Smooth muscle cell (in vitro differentiated cells): ENCODE measurements at regions not wholly inside any gene's neighbourhood (a gene's known extent, or its start where the extent isn't known, plus 50 kb on each side); places are given as distances from the start of the nearest gene placed in this dataset.
A peak's percentile ranks its signal among the peaks of the same experiment; 100 is the strongest.

Experiments used
- DNase-seq: peaks from one replicate; lab custom pipeline; 2025; ENCODE audit not compliant: unreplicated experiment; lab: John Stamatoyannopoulos, UW
- H2AFZ ChIP-seq: fragments of 200-600 bp; sonication (generic); 2 replicates; pipeline ENCODE4 v1.6.0; 2016; ENCODE audit warnings: antibody characterized with exemption, low read depth, mild to moderate bottlenecking
- H3F3A ChIP-seq: fragments of 200-600 bp; sonication (generic); 2 replicates; pipeline ENCODE4 v1.6.0; 2017; ENCODE audit warnings: antibody characterized with exemption, low read depth
- H3K27ac ChIP-seq: fragments of 200-600 bp; sonication (generic); 2 replicates; pipeline ENCODE4 v1.5.1; 2016; ENCODE audit warnings: low read depth, mild to moderate bottlenecking
- H3K27me3 ChIP-seq: fragments of 200-600 bp; sonication (generic); 2 replicates; pipeline ENCODE4 v1.6.1; 2016; ENCODE audit warnings: low read depth, mild to moderate bottlenecking
- H3K36me3 ChIP-seq: fragments of 200-600 bp; sonication (generic); 2 replicates; pipeline ENCODE4 v1.5.1; 2016; ENCODE audit warnings: low read depth
- H3K4me1 ChIP-seq: fragments of 200-600 bp; sonication (generic); 2 replicates; pipeline ENCODE4 v1.5.1; 2016; ENCODE audit warnings: low read depth
- H3K4me2 ChIP-seq: fragments of 200-600 bp; sonication (generic); 2 replicates; pipeline ENCODE4 v1.6.0; 2016; ENCODE audit warnings: mild to moderate bottlenecking
- H3K4me3 ChIP-seq: fragments of 200-600 bp; sonication (generic); 2 replicates; pipeline ENCODE4 v1.5.1; 2016; ENCODE audit warnings: mild to moderate bottlenecking
- H3K79me2 ChIP-seq: fragments of 200-600 bp; sonication (generic); 2 replicates; pipeline ENCODE4 v1.6.0; 2016; ENCODE audit warnings: low read depth, mild to moderate bottlenecking
- H3K9ac ChIP-seq: fragments of 200-600 bp; sonication (generic); 2 replicates; pipeline ENCODE4 v1.6.0; 2016; ENCODE audit warnings: low read depth
- H3K9me3 ChIP-seq: fragments of 200-600 bp; sonication (generic); replicated peaks from 2 replicates; pipeline ENCODE4 v1.5.1; 2016; ENCODE audit warnings: low read depth
- H4K20me1 ChIP-seq: fragments of 200-600 bp; sonication (generic); 2 replicates; pipeline ENCODE4 v1.6.0; 2016; ENCODE audit warnings: low read depth
- CTCF ChIP-seq: fragments of 200-600 bp; sonication (generic); IDR thresholded peaks from 2 replicates; pipeline ENCODE4 v1.5.1; 2017; ENCODE audit warnings: borderline replicate concordance, mild to moderate bottlenecking, antibody characterized with exemption; ENCODE audit not compliant: insufficient read depth, poor library complexity, severe bottlenecking
- WGBS: methylation state at CpG from one replicate; pipeline ENCODE4 v1.1.7; 2016; ENCODE audit warnings: low lambda C conversion rate; 5-methylcytosine and 5-hydroxymethylcytosine counted together

- Histone ChIP-seq H2AFZ (no peak overlapping the region), H3K4me1 (peaks cover 13% of the 10 kb centered on the region), H3F3A (peaks cover 12% of the 10 kb centered on the region), H3K36me3 (no peaks in the 10 kb centered on the region), H3K4me2 (peak overlapping the region; percentile 73), H3K27ac (peak overlapping the region; percentile 50), H3K79me2 (no peaks in the 10 kb centered on the region), H3K27me3 (no peaks in the 10 kb centered on the region), H4K20me1 (no peaks in the 10 kb centered on the region), H3K9ac (no peak overlapping the region), H3K4me3 (peak overlapping the region; percentile 8), H3K9me3 (no peaks in the 10 kb centered on the region)
- no peak for DNase-seq
- 27% methylated on average over 3 of the region's 3 CpGs for WGBS
- TF ChIP-seq CTCF = no peak
These were observed 638.0 kb upstream of the ZEB2 start for GRCh38 chr2:145157741-145158591.

DNA sequence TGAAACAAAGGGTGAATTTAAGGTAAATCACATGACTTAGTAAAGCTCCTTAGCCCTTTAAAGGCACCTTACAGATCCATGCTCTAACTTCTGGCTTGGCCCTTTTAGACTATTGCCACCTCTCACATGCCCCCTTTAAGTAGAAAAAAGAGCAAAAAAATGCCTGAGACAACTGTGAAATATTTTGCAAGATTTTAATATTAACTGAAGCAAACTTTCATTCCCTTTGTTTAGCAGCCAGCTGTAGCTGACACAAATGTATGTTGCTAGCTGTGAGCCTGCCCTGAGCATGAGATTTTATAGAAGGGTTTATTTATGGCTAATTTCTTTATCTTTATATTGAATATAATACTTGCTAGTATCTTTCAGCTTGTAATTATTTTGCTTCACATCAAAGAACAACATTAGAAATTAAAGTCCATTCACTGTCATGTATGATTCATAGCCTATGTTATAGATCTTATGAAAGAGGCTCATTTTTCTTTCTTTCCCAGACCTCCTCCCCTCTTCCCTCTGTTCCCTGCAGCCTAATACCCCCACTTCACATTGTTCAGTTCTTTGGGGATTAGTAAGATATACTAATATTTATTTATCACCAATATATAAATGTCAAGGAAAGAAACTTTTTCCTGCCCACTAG is 637.2 kb upstream of the ZEB2 start:
- no peak overlapping the region for H3K9ac ChIP-seq
- DNase-seq = no peak
- TF ChIP-seq CTCF = no peak
- no peak overlapping the region for H2AFZ ChIP-seq
- peaks cover 12% of the 10 kb centered on the region for H3F3A ChIP-seq
- H3K4me2 ChIP-seq = peak overlapping the region; percentile 73
- no peak overlapping the region for H3K4me3 ChIP-seq
- peaks cover 5% of the 10 kb centered on the region for H3K36me3 ChIP-seq
- H3K79me2 ChIP-seq = no peaks in the 10 kb centered on the region
- H3K4me1 ChIP-seq = peaks cover 13% of the 10 kb centered on the region
- no peaks in the 10 kb centered on the region for H3K9me3 ChIP-seq
- H4K20me1 ChIP-seq = no peaks in the 10 kb centered on the region
- H3K27me3 ChIP-seq = no peaks in the 10 kb centered on the region
- H3K27ac ChIP-seq = peak overlapping the region; percentile 50

GRCh38 chr2:145156199-145156598 is 636.3 kb upstream of the ZEB2 start:
- no peak for TF ChIP-seq CTCF
- H3K9me3 ChIP-seq = no peaks in the 10 kb centered on the region
- no peak overlapping the region for H3K9ac ChIP-seq
- H3K4me1 ChIP-seq = peaks cover 13% of the 10 kb centered on the region
- WGBS = 66% methylated on average over 2 of the region's 2 CpGs
- H3K4me3 ChIP-seq = no peak overlapping the region
- H3K79me2 ChIP-seq = no peaks in the 10 kb centered on the region
- no peak overlapping the region for H3K4me2 ChIP-seq
- no peaks in the 10 kb centered on the region for H3K27me3 ChIP-seq
- DNase-seq = no peak
- peaks cover 12% of the 10 kb centered on the region for H3F3A ChIP-seq
- no peaks in the 10 kb centered on the region for H4K20me1 ChIP-seq
- no peak overlapping the region for H3K27ac ChIP-seq
- no peak overlapping the region for H2AFZ ChIP-seq
- peaks cover 5% of the 10 kb centered on the region for H3K36me3 ChIP-seq
